NCI-H526 treated with DMSO at 0.1 percent for 48 hours (cell line): ENCODE measurements at regions not wholly inside any gene's neighbourhood (a gene's known extent, or its start where the extent isn't known, plus 50 kb on each side); places are given as distances from the start of the nearest gene placed in this dataset.

Experiments used
- DNase-seq: peaks from one replicate; lab custom pipeline; 2025; lab: John Stamatoyannopoulos, UW

DNA sequence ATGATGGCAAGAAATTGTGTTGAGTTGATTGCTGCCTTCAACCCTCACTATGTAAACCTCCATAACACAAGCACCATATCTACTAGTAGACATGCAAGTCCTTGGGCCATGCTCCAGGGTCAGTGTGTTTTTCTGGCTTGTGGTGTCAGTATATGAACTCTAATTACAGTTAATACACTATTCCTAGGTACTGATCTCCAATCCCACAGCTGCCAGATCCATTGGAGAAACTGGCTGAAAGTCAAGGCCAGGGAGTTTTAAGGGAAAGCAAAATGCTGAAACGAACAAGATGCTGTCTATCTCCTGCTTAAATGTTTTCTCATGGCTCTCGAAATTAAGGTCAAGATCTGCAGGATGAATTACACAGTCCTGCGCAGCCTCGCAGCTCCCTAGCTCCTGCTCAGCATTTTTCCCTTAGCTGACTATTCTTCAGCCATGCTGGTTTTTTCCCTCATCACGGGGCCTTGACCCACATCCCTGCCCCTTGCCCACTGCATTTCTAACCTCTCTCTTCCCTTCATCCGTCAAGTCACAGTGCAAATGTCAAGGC is 425.0 kb upstream of the ADAMTS9 start:
- no peak for DNase-seq

- no peak for DNase-seq
Observed at GRCh38 chr3:65110661-65111060, 422.9 kb upstream of the ADAMTS9 start.

DNA sequence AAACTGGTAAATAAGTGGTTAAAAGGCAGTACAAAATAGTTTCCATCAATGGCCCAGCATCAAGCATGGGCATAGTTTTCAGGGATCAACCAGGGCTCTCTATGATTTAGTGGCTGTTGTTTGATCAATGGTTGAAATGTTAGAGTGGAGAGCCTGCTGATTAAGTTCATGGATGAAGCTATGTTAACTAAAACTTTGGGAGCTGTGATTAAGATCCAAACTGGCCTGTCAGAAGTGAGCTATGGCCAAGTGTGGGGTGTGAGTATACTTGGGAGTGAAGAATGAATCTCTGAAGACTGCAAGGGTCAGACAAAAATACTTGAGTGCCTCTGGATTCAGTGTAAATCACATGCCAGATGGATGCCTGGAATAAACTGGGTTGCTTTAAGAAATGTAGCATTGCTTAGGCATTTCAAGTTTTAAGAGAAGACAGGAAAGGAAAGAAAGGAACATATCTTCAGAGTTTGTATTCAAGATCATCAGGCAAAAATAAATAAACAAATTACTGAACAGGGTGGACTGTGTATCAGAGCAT is 422.2 kb upstream of the ADAMTS9 start:
- no peak for DNase-seq

GRCh38 chr3:65107174-65107573 is 419.4 kb upstream of the ADAMTS9 start:
- DNase-seq = no peak

DNA sequence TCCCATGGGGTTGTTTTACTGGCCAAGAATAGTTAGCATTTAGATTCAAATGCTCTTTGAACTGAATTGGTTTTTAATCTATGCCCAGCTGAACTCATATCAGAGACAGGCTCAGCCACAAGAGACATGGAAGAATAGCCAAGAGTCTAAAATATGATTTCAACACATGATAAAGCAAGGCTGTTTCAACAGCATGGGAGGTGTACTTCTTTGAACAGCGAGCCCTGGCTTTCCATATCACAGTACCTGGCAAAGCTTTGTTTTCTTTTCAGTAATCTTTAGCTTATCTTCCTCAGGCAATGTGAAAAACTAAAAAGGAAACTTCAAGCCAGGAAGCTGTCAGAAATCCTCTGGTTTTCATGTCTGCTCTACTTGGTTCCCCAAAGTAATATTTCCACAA is 413.6 kb upstream of the ADAMTS9 start:
- DNase-seq = no peak

GRCh38 chr3:65098400-65098799 is 410.6 kb upstream of the ADAMTS9 start:
- DNase-seq = no peak

- no peak for DNase-seq
Observed at GRCh38 chr3:65096110-65096745, 408.4 kb upstream of the ADAMTS9 start.

DNA sequence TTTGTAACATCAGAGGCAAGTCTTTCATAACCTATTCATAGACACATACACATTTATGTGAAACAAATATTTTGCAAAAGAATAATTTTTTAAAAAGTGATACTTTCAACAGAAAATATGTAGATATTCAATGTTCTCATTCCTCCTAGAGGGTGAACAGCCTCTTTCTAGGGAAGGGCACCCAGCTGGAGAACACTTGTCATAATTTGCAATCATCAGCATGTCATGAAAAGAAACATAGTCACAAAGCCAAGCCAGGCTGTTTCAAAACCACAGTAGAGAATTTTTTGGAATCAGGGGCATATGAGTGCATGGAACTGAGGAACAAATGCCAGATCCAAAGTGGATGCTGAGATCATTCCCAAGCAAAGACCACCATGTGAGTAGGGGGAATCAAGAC is 406.9 kb upstream of the ADAMTS9 start:
- DNase-seq = no peak

DNA sequence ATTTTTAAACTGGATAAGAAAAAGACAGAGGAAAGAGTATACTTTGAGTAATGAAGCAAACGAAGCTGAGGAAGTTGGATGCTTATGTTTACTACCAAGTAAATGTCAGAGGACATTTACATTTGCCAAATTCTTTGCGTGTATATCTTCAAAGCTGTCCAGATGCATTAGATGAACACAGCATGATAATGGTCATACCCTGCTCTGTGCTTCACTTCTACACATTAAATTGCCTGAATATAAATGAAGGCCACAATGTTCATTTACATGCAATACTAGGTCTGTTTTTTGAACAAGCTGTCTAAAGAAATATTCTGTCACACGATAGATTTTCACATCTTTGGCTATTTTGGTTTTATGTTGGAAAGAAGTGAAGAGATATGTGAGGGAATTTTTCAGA is 405.8 kb upstream of the ADAMTS9 start:
- DNase-seq = no peak

DNA sequence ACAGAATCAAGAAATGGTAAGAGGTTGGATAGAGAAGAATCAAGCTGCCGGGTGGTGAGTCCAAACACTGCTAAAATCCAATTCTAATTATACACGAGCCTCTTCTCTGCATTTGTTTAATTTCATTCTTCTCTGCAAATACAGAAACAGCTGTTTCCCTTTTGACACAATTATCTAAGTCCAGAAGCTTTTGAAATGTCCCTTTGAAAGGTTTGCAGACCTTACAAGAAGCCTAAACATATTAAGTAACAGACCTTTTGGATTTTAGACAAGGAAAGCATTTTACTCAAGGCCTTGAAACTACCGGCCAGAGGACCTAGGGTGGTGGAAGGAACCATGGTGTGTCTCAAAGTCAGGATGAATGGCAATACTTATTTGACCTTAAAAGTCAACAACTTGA is 403.8 kb upstream of the ADAMTS9 start:
- DNase-seq = no peak

- DNase-seq = no peak
Observed at GRCh38 chr3:65083240-65083639, 395.4 kb upstream of the ADAMTS9 start.

DNA sequence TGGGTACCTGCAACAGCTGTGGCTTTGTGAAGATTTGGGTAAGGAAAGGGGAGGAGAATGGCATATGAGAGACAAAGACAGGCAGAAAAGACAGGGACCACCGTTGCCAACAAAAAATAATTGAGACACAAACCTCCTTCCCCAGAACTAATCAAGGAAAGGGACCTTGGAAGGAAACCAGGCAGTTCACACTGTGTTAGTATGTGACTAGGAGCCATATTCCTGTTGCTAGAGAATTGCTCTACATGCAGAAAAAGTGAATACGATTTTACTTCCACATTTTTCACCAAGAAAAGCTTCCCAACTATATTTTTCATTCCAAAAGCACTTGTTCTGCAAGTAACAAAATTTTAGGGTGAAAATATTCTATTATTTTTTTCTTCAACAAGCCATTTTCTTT is 393.7 kb upstream of the ADAMTS9 start:
- DNase-seq = no peak

DNA sequence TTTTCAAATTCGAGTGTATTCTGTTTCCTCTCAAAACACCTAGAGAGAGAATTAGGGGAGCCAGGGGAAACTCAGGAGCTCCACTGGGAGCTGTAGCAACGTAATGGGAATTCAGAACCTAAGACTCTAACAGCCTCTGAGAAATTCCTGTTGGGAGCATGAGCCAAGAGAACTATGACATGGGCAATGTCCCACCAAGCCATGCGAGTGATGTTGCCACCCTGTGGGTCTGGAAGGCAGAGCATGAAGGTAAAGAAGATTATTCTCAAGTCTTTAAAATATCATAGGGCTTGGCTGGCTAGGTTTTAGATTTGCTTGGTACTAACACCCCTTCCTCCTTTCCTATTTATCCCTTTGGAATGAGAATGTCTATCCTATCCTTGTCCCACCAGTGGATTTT is 392.6 kb upstream of the ADAMTS9 start:
- DNase-seq = no peak

- DNase-seq = no peak
Observed at GRCh38 chr3:65079560-65079959, 391.8 kb upstream of the ADAMTS9 start.

DNA sequence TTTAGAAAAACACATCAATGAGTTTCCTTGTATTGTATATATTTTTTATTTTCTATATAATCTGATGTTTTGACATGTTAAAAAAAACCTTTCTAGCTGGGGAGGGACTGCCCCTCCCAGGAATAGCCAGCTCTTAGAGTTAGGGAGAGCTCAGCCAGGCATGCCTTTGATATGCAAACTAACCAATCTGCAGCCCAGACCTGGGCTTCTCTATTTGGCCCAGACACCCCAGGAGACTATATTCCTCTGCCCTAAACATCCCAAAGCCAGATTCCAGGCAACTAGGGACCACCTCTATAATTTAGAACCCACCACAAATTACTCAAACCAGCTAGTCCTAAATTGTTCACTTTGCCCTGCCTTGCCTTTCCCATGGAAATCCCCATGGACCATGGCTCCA is 390.9 kb upstream of the ADAMTS9 start:
- DNase-seq = no peak

DNA sequence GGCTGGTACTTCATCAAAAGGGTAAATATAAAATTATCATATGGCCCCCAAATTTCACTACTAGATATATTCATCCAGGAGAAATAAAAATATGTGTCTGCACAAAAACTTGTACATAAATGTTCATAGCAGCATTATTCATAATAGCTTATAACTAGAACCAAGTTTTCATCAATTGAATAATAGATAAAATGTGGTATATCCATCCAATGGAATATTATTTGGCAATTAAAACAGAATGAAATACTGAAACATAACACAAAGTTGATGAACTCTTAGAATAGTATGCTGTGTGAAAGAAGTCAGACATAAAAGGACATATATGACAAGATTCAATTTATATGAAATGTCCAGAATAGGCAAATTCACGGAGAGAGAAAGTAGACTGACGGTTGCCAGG is 389.3 kb upstream of the ADAMTS9 start:
- no peak for DNase-seq

- no peak for DNase-seq
Observed at GRCh38 chr3:65070968-65071367, 383.2 kb upstream of the ADAMTS9 start.

- no peak for DNase-seq
Observed at GRCh38 chr3:65060904-65061303, 373.1 kb upstream of the ADAMTS9 start.

DNA sequence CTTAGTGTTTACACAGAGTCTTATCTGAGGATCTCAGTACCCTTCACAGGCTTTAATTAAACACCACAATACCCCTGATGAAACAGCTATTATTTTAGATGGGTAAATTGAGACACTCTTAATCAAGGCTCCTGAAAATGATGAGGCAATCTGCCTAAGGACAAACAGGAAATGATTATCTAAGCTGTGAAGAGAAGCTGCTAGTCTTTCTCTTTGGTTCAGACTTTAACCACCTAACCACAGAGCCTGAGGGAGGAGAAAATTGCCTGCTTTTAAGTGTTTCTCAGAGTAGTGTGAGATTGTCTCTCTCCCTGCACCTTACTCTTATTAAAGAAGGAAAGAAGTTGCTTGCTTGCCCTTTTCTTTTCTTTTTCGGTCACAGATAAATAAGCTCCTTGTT is 364.3 kb upstream of the ADAMTS9 start:
- DNase-seq = no peak

- no peak for DNase-seq
Observed at GRCh38 chr3:65048151-65048550, 360.4 kb upstream of the ADAMTS9 start.

DNA sequence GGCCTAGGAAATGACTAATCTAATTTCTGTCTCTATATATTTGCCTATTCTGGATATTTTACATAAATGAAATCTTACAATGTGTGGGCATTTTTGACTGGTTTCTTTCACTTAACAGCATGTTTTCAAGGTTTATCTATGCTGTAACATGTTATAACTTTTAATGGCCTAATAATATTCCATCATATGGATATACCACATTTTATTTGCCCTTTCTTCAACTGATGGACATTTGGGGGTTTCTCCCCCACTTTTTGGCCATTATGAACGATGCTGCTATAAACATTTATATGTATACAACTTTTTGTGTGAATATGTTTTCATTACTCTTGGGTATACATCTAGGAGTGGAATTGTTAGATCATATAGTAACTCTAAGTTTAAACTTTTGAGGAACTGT is 357.3 kb upstream of the ADAMTS9 start:
- no peak for DNase-seq

DNA sequence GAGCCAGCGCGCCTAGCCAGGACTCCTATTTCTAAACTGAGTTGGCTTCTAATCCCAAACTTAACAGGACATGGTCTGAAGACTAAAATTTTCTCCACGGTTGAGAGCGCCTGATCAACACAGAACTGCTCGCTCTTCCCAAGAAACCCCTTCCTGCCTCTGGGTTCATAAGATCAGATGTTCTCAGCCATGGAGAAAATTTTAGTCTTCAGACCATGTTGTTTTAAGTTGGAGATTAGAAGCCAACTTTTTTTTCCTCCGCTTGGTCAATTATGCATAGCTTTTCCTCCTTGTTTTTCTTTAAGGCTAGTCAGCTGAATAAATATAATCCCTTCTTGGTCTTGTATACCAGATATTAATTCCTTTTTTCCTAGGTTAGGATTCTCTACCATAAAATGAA is 356.6 kb upstream of the ADAMTS9 start:
- no peak for DNase-seq

GRCh38 chr3:65042675-65043074 is 354.9 kb upstream of the ADAMTS9 start:
- no peak for DNase-seq

DNA sequence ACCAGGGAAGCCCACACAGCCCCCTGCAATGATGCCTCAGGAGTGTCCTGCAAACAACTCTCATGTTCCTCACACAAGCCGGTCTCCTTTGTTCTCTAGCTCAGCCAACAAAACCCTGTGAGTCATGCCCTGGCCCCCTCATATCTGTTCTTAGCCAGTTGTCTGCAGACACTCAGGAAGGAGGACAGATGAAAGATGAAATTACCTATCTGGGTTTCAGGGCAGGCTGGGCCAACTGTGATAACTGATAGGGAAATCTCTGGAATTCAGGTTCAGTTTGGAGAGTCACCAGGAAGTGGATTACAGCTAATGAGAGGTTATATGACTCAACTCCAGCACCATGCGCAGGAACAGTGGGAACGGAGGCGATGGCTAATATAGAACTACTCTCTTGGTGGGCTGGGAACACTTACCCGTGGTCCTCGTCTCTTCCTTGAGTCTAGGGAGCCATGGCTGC is 352.0 kb upstream of the ADAMTS9 start:
- DNase-seq = no peak
